VCaP (cell line): ENCODE measurements at regions not wholly inside any gene's neighbourhood (a gene's known extent, or its start where the extent isn't known, plus 50 kb on each side); places are given as distances from the start of the nearest gene placed in this dataset.

Experiments
- H3K27ac ChIP-seq: fragments of 450-650 bp; 2 replicates; pipeline ENCODE4 v1.5.1; 2017
- TF ChIP-seq, protein P1 (sequence below): fragments of 450-650 bp; conservative IDR thresholded peaks from 2 replicates; pipeline ENCODE4 v1.5.1; 2017; ENCODE audit warnings: mild to moderate bottlenecking, moderate library complexity

- TF ChIP-seq, protein P1, sequence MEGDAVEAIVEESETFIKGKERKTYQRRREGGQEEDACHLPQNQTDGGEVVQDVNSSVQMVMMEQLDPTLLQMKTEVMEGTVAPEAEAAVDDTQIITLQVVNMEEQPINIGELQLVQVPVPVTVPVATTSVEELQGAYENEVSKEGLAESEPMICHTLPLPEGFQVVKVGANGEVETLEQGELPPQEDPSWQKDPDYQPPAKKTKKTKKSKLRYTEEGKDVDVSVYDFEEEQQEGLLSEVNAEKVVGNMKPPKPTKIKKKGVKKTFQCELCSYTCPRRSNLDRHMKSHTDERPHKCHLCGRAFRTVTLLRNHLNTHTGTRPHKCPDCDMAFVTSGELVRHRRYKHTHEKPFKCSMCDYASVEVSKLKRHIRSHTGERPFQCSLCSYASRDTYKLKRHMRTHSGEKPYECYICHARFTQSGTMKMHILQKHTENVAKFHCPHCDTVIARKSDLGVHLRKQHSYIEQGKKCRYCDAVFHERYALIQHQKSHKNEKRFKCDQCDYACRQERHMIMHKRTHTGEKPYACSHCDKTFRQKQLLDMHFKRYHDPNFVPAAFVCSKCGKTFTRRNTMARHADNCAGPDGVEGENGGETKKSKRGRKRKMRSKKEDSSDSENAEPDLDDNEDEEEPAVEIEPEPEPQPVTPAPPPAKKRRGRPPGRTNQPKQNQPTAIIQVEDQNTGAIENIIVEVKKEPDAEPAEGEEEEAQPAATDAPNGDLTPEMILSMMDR: no peak
- H3K27ac ChIP-seq: no peak overlapping the region
These were observed 391.5 kb upstream of the IGFBP7 start for GRCh38 chr4:57501720-57502119.

DNA sequence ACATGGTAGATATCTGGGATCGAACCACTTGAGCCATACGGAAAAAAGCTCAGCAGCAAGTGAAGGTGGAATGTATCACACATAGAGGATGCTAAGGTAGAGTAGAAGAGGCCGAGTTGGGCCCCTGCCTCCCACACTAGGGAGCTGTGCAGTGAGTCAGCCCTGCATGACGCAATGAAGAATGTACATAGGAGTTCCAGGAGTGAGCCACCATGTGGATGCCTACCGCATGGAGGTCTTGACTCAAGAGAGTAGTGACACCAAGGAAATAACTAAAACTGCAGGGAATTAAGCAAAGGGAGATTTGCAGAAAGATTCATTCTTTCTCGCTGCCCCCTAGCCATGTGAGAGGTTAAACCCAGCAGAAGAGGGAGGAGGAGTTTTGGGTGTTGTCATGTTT lies 389.6 kb upstream of the IGFBP7 start:
- TF ChIP-seq, protein P1: no peak
- no peak overlapping the region for H3K27ac ChIP-seq

- no peak overlapping the region for H3K27ac ChIP-seq
- TF ChIP-seq, protein P1: no peak
These were observed 388.1 kb upstream of the IGFBP7 start for GRCh38 chr4:57498251-57498650.

DNA sequence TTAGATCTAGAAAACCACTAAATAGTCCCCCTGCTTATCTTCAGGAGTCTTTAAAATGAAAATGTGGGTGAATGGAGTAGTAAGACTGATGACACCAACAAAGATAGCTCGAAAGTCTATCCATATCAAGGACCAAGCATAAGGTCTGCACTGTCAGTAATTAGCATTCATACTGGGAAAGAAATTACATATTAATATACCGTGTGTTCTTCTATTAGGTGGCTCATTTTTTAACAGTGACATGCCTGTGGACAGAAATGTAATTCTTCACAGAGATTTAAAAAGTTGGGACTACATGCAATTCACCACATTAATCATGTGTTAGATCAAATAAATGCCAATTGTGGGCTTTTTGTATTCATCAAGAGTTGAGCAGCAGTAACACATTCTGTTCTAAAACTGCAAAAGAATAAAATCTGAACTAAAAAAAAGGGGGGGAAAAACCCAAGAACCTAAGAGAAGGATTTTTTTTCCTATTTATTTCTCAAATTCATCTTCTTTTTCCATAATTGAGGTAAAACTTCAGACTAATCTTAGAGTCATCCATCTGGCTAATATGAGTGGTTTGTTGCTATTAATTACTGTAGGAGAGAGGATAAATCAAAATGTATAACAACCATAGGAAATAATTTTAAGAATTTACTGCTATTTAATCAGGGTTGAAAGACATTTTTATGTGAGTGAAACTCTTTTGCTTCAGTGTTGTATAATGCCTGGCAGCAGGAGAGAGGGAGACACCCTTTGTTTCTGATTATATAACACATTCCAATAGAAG lies 386.7 kb upstream of the IGFBP7 start:
- TF ChIP-seq, protein P1: no peak
- no peak overlapping the region for H3K27ac ChIP-seq

DNA sequence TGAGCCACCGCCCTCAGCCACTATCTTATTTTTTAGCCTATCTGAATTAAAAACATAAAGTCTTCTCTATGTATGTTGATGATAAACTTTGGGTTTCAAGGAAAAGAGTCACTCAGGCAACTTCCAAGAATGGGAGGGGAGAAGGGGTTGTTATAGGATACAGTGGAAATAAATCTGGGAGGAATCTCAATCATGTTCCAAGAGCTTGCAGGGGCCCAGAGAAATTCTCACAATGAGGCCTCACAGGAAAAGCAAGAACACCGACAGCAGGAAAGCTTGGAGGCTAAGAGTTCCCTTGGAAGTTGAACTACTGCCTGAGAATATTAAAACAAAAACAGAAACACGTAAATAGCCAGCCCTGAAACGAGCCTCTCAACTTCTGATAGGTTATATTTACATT lies 384.6 kb upstream of the IGFBP7 start:
- TF ChIP-seq, protein P1: no peak
- H3K27ac ChIP-seq: no peak overlapping the region

GRCh38 chr4:57492251-57492878 lies 382.2 kb upstream of the IGFBP7 start:
- no peak overlapping the region for H3K27ac ChIP-seq
- TF ChIP-seq, protein P1: no peak

GRCh38 chr4:57491388-57491787 lies 381.2 kb upstream of the IGFBP7 start:
- no peak overlapping the region for H3K27ac ChIP-seq
- TF ChIP-seq, protein P1: no peak
